ENCODE measurements at regions not wholly inside any gene's neighbourhood (a gene's known extent, or its start where the extent isn't known, plus 50 kb on each side); places are given as distances from the start of the nearest gene placed in this dataset.

DNA sequence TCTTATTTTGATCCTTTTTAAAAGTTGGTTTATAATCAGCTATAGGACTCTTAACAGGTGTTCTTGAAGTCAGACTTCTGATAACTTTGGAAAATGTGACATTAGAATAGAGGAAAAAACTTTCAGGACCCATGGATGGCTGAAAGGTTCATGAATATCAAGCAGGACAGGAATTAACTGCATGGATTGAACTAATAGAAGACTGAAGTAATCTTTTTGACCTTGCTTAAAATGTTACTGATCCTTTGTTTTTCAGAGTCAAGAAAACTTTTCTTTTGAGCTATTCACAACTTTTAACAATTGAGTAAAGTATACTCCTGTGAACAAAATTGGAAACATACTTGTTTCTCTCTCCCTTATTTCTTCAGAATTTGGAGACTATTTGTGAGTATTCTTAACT, 79.2 kb downstream of the PLK2 start:
- intact Hi-C loops (cut with DNase I): no loop called here
- no peaks in the 10 kb centered on the region for H3K4me1 ChIP-seq (ENCODE audit: insufficient read depth)
- no peak for DNase-seq

GRCh38 chr5:58378613-58379390, 81.1 kb downstream of the PLK2 start:
- H3K4me3 ChIP-seq: no peak overlapping the region
- TF ChIP-seq EP300 (IDR thresholded peaks at IDR 0.05) (no peak), CTCF (IDR thresholded peaks at IDR 0.05) (no peak), POLR2A (IDR thresholded peaks at IDR 0.05) (no peak)
- no peak overlapping the region for H3K27ac ChIP-seq
- no peaks in the 10 kb centered on the region for H3K4me1 ChIP-seq (ENCODE audit: insufficient read depth)
- H3K36me3 ChIP-seq: no peaks in the 10 kb centered on the region
- WGBS, 3 donors: 77 to 87% (median 82%) methylated on average over 6 of the region's 6 CpGs
- no peak for DNase-seq
- H3K9me3 ChIP-seq: peaks cover 0 to 6% of the 10 kb centered on the region in 2 donors
- H3K27me3 ChIP-seq: no peaks in the 10 kb centered on the region
- intact Hi-C loops (cut with DNase I): no loop called here

More for the DNA sequence above, 79.2 kb downstream of the PLK2 start:
- H3K36me3 ChIP-seq: no peaks in the 10 kb centered on the region
- no peak overlapping the region for H3K4me3 ChIP-seq
- no peak for TF ChIP-seq EP300 (IDR thresholded peaks at IDR 0.05)
- no peak for TF ChIP-seq POLR2A (IDR thresholded peaks at IDR 0.05)
- TF ChIP-seq CTCF (IDR thresholded peaks at IDR 0.05): no peak
- H3K27me3 ChIP-seq: no peaks in the 10 kb centered on the region
- peaks cover 0 to 6% of the 10 kb centered on the region in 2 donors for H3K9me3 ChIP-seq
- H3K27ac ChIP-seq: no peak overlapping the region

DNA sequence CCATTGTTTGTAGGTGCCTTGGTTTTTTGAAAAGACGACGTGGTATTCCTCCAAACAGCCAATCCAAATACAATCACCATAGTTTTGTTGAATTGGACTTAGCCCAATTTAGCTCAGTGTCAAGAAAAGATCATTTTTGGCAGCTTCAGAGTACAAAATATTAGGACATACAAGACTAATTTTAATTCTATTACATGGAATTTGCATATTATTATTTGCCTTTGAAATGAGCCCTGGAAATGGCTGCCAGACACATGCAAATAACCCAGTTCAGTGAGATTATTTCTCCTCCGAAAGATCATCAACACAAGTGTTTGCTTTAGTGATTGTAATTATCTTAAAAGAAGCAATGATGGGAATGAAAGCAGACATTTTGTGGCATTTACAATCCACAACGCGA, 89.3 kb downstream of the PLK2 start:
- Histone ChIP-seq H3K27ac (no peak overlapping the region), H3K27me3 (no peaks in the 10 kb centered on the region), H3K4me1 (ENCODE audit: insufficient read depth) (no peaks in the 10 kb centered on the region), H3K4me3 (no peak overlapping the region), H3K9me3 (no peaks in the 10 kb centered on the region), H3K36me3 (no peaks in the 10 kb centered on the region)
- intact Hi-C loops (cut with DNase I): no loop called here
- TF ChIP-seq POLR2A (IDR thresholded peaks at IDR 0.05): no peak
- TF ChIP-seq EP300 (IDR thresholded peaks at IDR 0.05): no peak
- TF ChIP-seq CTCF (IDR thresholded peaks at IDR 0.05): no peak
- WGBS, 3 donors: 35 to 67% (median 54%) methylated on average over 5 of the region's 5 CpGs
- no peak for DNase-seq

- Histone ChIP-seq H3K27me3 (no peaks in the 10 kb centered on the region), H3K4me1 (ENCODE audit: insufficient read depth) (no peaks in the 10 kb centered on the region), H3K4me3 (no peak overlapping the region), H3K36me3 (no peaks in the 10 kb centered on the region), H3K9me3 (no peaks in the 10 kb centered on the region), H3K27ac (no peak overlapping the region)
- 43 to 50% (median 46%) methylated on average over 5 of the region's 5 CpGs for WGBS, 3 donors
- intact Hi-C loops (cut with DNase I): no loop called here
- DNase-seq: no peak
- TF ChIP-seq POLR2A (IDR thresholded peaks at IDR 0.05) (no peak), CTCF (IDR thresholded peaks at IDR 0.05) (no peak), EP300 (IDR thresholded peaks at IDR 0.05) (no peak)
Observed at GRCh38 chr5:58369513-58370190, 90.2 kb downstream of the PLK2 start.

Data from ovary (tissue), 7 donors.